Bronchial epithelial cell (primary cell): ENCODE measurements at regions not wholly inside any gene's neighbourhood (a gene's known extent, or its start where the extent isn't known, plus 50 kb on each side); places are given as distances from the start of the nearest gene placed in this dataset.

Experiments used
- DNase-seq: peaks from one replicate; pipeline ENCODE4 v3.0.0-alpha.2; 2010; ENCODE audit warnings: low read depth
- FAIRE-seq: peaks from 2 replicates; lab custom pipeline; 2011; peaks lifted over from hg19 to GRCh38; lab: Jason Lieb, UNC
- H3K27me3 ChIP-seq: 2 replicates; pipeline ENCODE4 v1.5.1; 2011; ENCODE audit warnings: low read length; ENCODE audit not compliant: control insufficient read depth, insufficient read depth
- H3K36me3 ChIP-seq: 2 replicates; pipeline ENCODE4 v1.5.1; 2011; ENCODE audit warnings: low read length; ENCODE audit not compliant: control insufficient read depth, insufficient read depth
- H3K4me3 ChIP-seq: 2 replicates; pipeline ENCODE4 v1.5.1; 2011; ENCODE audit warnings: mild to moderate bottlenecking, low read depth, low read length, control low read depth
- CTCF ChIP-seq: IDR thresholded peaks from 2 replicates; pipeline ENCODE4 v1.5.1; 2011; ENCODE audit warnings: mild to moderate bottlenecking, moderate library complexity, low read length, control low read depth, inconsistent platforms; ENCODE audit not compliant: insufficient read depth, severe bottlenecking

- TF ChIP-seq CTCF: no peak
- H3K27me3 ChIP-seq: no peaks in the 10 kb centered on the region
- DNase-seq: no peak
- no peaks in the 10 kb centered on the region for H3K36me3 ChIP-seq
- H3K4me3 ChIP-seq: no peak overlapping the region
- no peak for FAIRE-seq
Observed at GRCh38 chr6:47141963-47142362, 99.8 kb upstream of the ADGRF1 start.

- DNase-seq (no peak), FAIRE-seq (no peak)
- no peak for TF ChIP-seq CTCF
- no peak overlapping the region for H3K4me3 ChIP-seq
- no peaks in the 10 kb centered on the region for H3K27me3 ChIP-seq
- no peaks in the 10 kb centered on the region for H3K36me3 ChIP-seq
Observed at GRCh38 chr6:47141171-47141570, 99.0 kb upstream of the ADGRF1 start.

GRCh38 chr6:47138046-47138445 is 95.9 kb upstream of the ADGRF1 start:
- TF ChIP-seq CTCF: no peak

GRCh38 chr6:47137073-47137472 is 94.9 kb upstream of the ADGRF1 start:
- no peak for DNase-seq
- no peak for FAIRE-seq

More at GRCh38 chr6:47138046-47138445, 95.9 kb upstream of the ADGRF1 start:
- Histone ChIP-seq H3K4me3 (no peak overlapping the region), H3K27me3 (no peaks in the 10 kb centered on the region), H3K36me3 (no peaks in the 10 kb centered on the region)
- FAIRE-seq: no peak
- DNase-seq: peak; percentile 35

GRCh38 chr6:47135772-47136171 is 93.6 kb upstream of the ADGRF1 start:
- no peak overlapping the region for H3K4me3 ChIP-seq
- DNase-seq (peak; percentile 100), FAIRE-seq (no peak)

More at GRCh38 chr6:47137073-47137472, 94.9 kb upstream of the ADGRF1 start:
- Histone ChIP-seq H3K36me3 (no peaks in the 10 kb centered on the region), H3K27me3 (no peaks in the 10 kb centered on the region), H3K4me3 (no peak overlapping the region)
- TF ChIP-seq CTCF: no peak

More at GRCh38 chr6:47135772-47136171, 93.6 kb upstream of the ADGRF1 start:
- TF ChIP-seq CTCF: no peak
- H3K27me3 ChIP-seq: no peaks in the 10 kb centered on the region
- H3K36me3 ChIP-seq: no peaks in the 10 kb centered on the region
